Neural cell (in vitro differentiated cells): ENCODE measurements at regions not wholly inside any gene's neighbourhood (a gene's known extent, or its start where the extent isn't known, plus 50 kb on each side); places are given as distances from the start of the nearest gene placed in this dataset.

Source experiments
- CTCF ChIP-seq: fragments of 450-650 bp; IDR thresholded peaks from 2 replicates; pipeline ENCODE4 v1.5.1; 2014; ENCODE audit warnings: antibody characterized with exemption, mild to moderate bottlenecking, moderate library complexity; ENCODE audit not compliant: poor library complexity, severe bottlenecking
- EZH2 ChIP-seq: fragments of 200-600, 300-800 bp; shearing (Covaris generic), sonication (generic); IDR thresholded peaks from 2 replicates; pipeline ENCODE4 v1.6.1; 2014; ENCODE audit warnings: antibody characterized with exemption, low read length, borderline replicate concordance, mild to moderate bottlenecking; ENCODE audit not compliant: insufficient read depth, poor library complexity, severe bottlenecking
- RAD21 ChIP-seq: fragments of 450-650 bp; conservative IDR thresholded peaks from 2 replicates; pipeline ENCODE4 v1.6.1; 2014; ENCODE audit warnings: antibody characterized with exemption, mild to moderate bottlenecking, moderate library complexity

GRCh38 chrX:65407157-65407626, 127.4 kb downstream of the LAS1L start:
- TF ChIP-seq RAD21: no peak
- TF ChIP-seq CTCF: no peak
- no peak for TF ChIP-seq EZH2
